Type B pancreatic cell (in vitro differentiated cells): ENCODE measurements at regions not wholly inside any gene's neighbourhood (a gene's known extent, or its start where the extent isn't known, plus 50 kb on each side); places are given as distances from the start of the nearest gene placed in this dataset.

Source experiments
- DNase-seq: peaks from one replicate; pipeline ENCODE4 v3.0.0; 2021; ENCODE audit warnings: mixed read lengths; ENCODE audit not compliant: unreplicated experiment; ENCODE audit errors: extremely low spot score
- H3K27ac Mint-ChIP-seq: 2 replicates; pipeline ENCODE4 v1.8.0; 2021; ENCODE audit warnings: mild to moderate bottlenecking, mixed read lengths
- H3K27me3 Mint-ChIP-seq: 2 replicates; pipeline ENCODE4 v1.8.0; 2021; ENCODE audit warnings: mixed read lengths
- H3K36me3 Mint-ChIP-seq: 2 replicates; pipeline ENCODE4 v1.8.0; 2021; ENCODE audit warnings: mixed read lengths
- H3K4me1 Mint-ChIP-seq: one replicate; pipeline ENCODE4 v1.8.0; 2021; ENCODE audit warnings: mixed read lengths; ENCODE audit not compliant: unreplicated experiment
- H3K4me3 Mint-ChIP-seq: 2 replicates; pipeline ENCODE4 v1.8.0; 2021; ENCODE audit warnings: mild to moderate bottlenecking, mixed read lengths
- H3K9me3 Mint-ChIP-seq: 2 replicates; pipeline ENCODE4 v1.8.0; 2021; ENCODE audit warnings: mixed read lengths
- TF ChIP-seq, protein P1 (sequence below): fragments of 200-600 bp; sonication (generic); conservative IDR thresholded peaks from 2 replicates; pipeline ENCODE4 v1.5.0; 2021; ENCODE audit warnings: antibody characterized with exemption, mild to moderate bottlenecking

DNA sequence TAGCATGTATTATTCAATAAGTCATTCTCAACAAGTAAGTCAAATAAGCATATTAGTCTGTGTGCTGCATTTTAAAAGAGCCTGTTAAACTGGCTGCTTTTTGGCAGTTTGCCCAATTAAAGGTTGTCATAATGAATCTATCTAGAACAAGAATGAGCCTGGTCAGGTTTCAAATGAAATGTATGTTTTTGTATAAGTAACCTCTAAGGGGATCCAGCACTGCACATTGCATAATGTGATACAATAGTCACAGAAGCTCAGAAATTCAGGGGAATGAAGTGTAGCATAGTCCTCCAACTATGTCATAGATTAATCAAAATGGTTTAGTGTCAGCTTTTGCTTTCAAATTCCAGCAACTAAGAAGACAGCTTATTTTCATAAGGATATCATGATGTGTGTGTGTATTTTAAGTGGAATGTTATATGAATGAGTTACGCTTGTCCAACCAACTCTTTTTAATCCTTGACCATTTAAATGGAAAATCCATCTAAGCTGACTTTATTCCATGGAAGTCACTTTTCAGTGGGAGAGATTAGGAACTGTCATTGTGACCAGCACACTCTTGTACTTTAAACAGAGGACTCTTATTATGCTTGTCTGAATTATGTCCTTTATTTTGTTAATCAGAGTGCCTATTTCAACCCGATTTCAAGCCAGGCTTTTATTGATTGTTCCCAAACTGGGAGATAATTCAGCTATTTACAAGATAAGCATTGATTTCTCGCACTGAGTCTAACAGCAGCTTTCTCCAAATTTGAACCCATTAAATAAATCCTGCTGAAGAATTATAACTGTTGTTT is 283.9 kb upstream of the ADAMTSL1 start:
- no peaks in the 10 kb centered on the region for H3K27me3 Mint-ChIP-seq
- H3K9me3 Mint-ChIP-seq: peaks cover 4% of the 10 kb centered on the region
- no peaks in the 10 kb centered on the region for H3K36me3 Mint-ChIP-seq
- TF ChIP-seq, protein P1, sequence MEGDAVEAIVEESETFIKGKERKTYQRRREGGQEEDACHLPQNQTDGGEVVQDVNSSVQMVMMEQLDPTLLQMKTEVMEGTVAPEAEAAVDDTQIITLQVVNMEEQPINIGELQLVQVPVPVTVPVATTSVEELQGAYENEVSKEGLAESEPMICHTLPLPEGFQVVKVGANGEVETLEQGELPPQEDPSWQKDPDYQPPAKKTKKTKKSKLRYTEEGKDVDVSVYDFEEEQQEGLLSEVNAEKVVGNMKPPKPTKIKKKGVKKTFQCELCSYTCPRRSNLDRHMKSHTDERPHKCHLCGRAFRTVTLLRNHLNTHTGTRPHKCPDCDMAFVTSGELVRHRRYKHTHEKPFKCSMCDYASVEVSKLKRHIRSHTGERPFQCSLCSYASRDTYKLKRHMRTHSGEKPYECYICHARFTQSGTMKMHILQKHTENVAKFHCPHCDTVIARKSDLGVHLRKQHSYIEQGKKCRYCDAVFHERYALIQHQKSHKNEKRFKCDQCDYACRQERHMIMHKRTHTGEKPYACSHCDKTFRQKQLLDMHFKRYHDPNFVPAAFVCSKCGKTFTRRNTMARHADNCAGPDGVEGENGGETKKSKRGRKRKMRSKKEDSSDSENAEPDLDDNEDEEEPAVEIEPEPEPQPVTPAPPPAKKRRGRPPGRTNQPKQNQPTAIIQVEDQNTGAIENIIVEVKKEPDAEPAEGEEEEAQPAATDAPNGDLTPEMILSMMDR: no peak
- peak overlapping the region; percentile 18 for H3K4me3 Mint-ChIP-seq
- peak overlapping the region; percentile 44 for H3K27ac Mint-ChIP-seq
- peaks cover 18% of the 10 kb centered on the region for H3K4me1 Mint-ChIP-seq
- DNase-seq: no peak

DNA sequence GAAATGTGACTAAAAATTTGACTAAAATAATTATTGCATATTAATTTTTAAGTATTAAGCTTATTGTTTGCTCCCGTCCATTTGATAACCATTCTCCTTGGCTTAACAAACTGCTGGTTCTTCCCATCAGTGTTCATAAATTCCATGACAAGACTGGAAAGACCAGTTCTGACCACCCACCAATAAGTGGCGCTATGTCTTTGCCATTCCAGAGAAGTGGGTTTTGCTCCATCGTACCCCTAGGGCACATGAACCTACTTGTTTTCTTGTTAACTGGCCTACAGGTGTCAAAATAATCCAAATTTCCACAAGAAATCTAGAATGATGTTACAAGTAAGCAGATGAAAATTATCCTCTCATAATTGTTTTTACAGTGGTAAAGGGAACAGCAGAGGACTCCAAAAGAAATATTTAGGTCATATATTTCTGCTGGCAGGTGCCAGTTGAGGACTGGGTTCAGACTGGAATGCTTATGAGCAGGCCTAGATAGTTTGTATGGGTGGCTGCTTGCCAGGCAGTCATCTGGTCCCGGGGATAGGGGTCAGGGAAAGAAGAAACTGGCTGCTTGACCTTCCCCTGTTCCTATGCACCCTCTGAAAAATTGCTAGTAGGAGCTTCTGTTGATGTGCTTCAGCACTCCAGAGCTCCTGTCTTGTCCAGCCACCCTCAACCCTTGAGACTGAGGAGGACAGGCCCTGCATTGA is 283.1 kb upstream of the ADAMTSL1 start:
- TF ChIP-seq, protein P1: peak; percentile 16
- no peaks in the 10 kb centered on the region for H3K27me3 Mint-ChIP-seq
- peaks cover 18% of the 10 kb centered on the region for H3K4me1 Mint-ChIP-seq
- no peak overlapping the region for H3K27ac Mint-ChIP-seq
- no peak for DNase-seq
- H3K36me3 Mint-ChIP-seq: no peaks in the 10 kb centered on the region
- no peaks in the 10 kb centered on the region for H3K9me3 Mint-ChIP-seq
- H3K4me3 Mint-ChIP-seq: no peak overlapping the region

- H3K4me1 Mint-ChIP-seq: peaks cover 12% of the 10 kb centered on the region
- H3K36me3 Mint-ChIP-seq: no peaks in the 10 kb centered on the region
- no peaks in the 10 kb centered on the region for H3K9me3 Mint-ChIP-seq
- no peak overlapping the region for H3K4me3 Mint-ChIP-seq
- TF ChIP-seq, protein P1: no peak
- H3K27me3 Mint-ChIP-seq: no peaks in the 10 kb centered on the region
- no peak overlapping the region for H3K27ac Mint-ChIP-seq
- no peak for DNase-seq
Measured at GRCh38 chr9:18194316-18194715, 279.6 kb upstream of the ADAMTSL1 start.

GRCh38 chr9:18195223-18195622 is 278.7 kb upstream of the ADAMTSL1 start:
- no peaks in the 10 kb centered on the region for H3K9me3 Mint-ChIP-seq
- DNase-seq: no peak
- no peak overlapping the region for H3K27ac Mint-ChIP-seq
- no peaks in the 10 kb centered on the region for H3K36me3 Mint-ChIP-seq
- TF ChIP-seq, protein P1: no peak
- H3K27me3 Mint-ChIP-seq: no peaks in the 10 kb centered on the region
- peaks cover 4% of the 10 kb centered on the region for H3K4me1 Mint-ChIP-seq
- H3K4me3 Mint-ChIP-seq: no peak overlapping the region

DNA sequence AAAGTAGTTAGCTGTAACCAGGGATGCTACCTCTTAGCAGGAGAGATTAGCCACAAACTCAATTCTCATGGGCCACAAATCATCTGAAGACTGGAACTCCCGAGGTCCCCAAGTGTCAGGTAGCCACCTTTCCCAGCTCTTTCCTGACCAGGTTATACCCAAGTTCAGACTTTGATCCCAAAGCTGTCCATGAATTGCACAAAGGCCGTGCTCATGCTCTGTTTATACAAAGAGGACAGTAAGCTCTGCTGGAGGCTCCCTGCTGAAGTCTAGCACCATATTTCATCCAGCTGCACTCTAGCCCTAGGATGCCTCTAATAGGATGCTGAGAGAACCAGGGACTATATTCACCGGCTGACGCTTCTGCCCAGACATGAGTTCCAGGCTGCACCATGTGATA is 271.0 kb upstream of the ADAMTSL1 start:
- H3K27ac Mint-ChIP-seq: no peak overlapping the region
- peaks cover 4% of the 10 kb centered on the region for H3K27me3 Mint-ChIP-seq
- TF ChIP-seq, protein P1: no peak
- DNase-seq: no peak
- no peaks in the 10 kb centered on the region for H3K4me1 Mint-ChIP-seq
- H3K36me3 Mint-ChIP-seq: no peaks in the 10 kb centered on the region
- no peak overlapping the region for H3K4me3 Mint-ChIP-seq
- no peaks in the 10 kb centered on the region for H3K9me3 Mint-ChIP-seq
